HG03159 (cell line): ENCODE measurements at regions not wholly inside any gene's neighbourhood (a gene's known extent, or its start where the extent isn't known, plus 50 kb on each side); places are given as distances from the start of the nearest gene placed in this dataset.
A peak's percentile ranks its signal among the peaks of the same experiment; 100 is the strongest.

Experiments
- ATAC-seq: cut with Tn5 transposase; IDR thresholded peaks from one replicate; pipeline ENCODE4 v1.9.1; 2021; ENCODE audit warnings: mild to moderate bottlenecking, moderate library complexity; ENCODE audit not compliant: unreplicated experiment

DNA sequence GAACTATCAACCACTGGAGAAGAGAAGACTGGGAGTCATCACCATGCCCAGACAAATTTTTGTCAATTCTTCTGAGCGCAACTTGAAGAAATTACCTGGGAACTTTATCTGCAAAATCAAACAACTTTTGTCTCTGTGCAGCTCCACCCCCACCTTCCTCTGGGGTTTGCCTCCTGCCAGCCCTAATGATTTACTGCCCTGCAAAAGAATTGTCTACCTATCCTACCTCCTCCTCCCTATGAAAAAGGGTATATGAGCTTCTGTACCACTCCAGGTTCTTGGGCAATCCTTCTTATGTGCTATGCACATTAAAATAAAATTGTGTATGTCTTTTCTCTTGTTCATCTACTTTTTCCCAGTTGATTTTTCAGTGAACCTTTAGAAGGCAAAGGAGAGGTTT lies 191.9 kb downstream of the URB2 start:
- no peak for ATAC-seq

DNA sequence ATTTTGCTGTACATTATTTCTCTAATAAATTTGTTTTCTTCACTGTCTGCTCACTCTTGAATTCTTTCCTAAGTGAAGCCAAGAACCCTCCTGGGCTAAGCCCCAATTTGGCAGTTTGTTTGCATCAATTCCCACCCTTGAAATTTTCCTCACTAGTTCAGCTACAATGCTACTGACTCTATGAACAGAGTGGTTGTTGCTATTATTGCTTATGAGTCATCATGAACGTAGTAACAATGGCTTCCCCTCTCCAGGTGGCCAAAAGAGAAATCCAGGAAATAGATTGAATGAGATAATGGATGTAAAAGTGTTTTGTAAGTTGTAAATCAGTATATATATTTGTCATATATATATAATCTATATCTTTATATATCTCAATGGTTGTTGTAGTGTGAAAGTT lies 193.0 kb downstream of the URB2 start:
- ATAC-seq, result no peak

DNA sequence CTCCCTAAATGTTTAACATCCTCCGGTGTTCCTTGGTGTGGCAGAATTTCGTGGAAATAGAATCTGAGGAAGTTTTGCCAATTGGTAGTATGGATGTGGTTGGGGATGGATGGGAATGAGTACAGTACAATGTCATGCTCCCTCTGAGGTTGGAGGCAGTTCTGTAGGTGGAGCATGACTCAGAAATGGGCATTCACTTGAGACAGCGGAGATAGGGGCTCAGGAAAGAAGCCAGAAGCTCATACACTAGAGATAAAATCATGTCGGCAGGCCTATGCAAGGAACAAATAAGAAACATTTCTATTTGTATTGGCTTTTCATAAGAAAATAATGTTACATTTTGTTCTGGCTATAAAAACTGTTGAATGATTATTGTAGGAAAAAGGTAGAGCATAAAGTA lies 196.0 kb downstream of the URB2 start:
- ATAC-seq, result no peak

DNA sequence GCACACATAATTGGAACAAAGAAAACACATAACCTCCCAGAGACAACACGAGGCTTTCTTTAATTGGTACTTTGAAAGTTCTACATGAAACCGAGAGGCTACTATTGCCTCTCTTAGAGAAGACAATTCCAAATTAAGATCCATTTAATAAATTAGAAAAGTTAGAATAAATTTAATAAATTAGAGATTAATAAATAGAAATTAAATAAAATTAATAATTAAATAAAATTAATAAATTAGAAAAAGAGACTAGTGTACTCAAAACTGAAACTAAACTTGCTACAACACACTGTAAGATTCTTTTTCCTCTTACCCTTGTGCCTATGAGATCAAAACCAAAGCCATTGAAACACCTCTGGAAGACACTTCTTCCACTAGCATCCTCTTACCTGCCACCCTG lies 199.0 kb downstream of the URB2 start:
- ATAC-seq, result no peak

DNA sequence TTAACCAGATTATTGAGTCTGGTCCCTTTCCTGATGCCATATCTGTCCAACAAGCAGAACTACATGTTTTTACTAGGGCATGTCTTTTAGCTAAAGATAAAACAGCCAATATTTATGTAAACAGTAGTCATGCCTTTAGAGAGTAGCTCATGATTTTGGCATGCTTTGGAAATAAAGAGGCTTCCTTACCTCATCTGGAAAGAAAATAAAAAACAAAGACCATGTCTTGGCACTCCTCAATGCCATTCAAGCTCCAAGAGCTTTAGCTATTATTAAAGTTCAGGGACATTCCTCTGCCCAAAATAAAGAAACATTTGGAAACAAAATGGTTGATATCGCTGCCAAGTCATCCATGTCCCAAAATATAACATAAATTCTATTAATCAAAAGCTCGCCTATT lies 202.4 kb downstream of the URB2 start:
- ATAC-seq, result no peak

DNA sequence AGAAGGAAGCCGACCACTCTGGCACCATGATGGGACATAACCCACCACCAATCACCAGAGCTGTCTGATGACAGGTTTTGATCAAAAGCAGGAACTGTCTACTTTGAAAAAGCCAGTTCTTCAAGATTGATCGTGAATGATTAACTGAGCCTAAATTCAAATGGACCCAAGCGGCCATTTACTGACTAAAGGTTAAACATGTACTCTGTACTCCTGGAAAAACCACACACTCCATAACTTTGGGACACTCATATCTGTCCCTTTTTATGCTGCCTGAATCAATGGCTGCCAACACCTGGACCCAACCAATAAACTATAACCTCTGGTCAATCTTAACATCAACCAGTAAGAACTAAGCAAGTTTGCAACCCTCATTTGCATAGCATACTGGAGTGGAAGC lies 206.6 kb downstream of the URB2 start:
- no peak for ATAC-seq

DNA sequence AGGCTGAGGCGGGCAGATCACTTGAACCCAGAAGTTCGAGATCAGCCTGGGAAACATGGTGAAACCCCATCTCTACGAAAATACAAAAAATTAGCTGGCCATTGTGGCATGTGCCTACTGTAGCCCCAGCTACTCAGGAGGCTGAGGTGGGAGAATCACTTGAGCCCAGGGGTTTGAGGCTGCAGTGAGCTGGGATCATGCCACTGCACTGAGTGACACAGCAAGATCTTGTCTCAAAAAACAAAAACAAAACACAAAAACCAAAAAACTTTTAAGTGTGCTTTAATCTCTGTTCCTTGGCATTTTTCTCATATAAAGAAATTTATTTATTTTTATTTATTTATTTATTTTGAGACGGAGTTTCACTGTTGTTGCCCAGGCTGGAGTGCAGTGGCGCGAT lies 208.2 kb downstream of the URB2 start:
- no peak for ATAC-seq

DNA sequence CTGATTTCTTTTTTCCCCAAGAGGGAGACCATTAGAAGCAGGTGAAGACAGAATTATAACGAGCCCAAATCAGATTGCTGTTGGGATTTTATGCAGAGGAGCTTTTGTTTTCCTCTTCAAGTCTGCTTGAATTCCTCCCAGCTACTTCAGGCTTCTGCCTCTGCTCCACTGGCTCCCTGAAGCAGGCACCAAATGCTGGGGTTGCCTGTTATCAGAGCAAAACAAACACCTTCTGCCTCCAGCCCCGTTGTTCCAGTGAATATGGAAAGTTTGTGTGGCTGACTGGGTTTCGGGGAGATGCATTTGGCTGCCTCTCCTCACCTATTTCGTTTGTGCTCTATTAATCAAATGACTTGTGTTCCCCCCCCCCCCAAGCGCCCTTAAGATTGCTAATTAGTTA lies 209.2 kb downstream of the URB2 start:
- no peak for ATAC-seq

DNA sequence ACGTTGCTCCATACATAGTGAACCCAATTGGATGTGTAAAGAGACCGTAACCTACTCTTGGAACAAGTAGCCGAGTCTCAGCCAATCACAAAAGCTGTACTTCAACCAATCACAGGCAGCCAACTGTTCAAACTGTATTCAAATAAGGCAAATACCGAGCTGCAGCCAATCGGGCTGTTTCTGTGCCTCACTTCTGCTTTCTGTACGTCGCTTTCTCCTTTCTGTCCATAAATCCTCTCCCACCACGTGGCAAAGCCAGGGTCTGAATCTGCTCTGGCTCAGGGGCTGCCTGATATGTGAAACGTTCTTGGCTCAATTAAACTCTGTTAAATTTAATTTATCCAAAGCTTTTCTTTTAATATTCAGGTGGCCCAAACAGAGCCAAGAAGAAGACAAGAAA lies 210.3 kb downstream of the URB2 start:
- ATAC-seq, result no peak

DNA sequence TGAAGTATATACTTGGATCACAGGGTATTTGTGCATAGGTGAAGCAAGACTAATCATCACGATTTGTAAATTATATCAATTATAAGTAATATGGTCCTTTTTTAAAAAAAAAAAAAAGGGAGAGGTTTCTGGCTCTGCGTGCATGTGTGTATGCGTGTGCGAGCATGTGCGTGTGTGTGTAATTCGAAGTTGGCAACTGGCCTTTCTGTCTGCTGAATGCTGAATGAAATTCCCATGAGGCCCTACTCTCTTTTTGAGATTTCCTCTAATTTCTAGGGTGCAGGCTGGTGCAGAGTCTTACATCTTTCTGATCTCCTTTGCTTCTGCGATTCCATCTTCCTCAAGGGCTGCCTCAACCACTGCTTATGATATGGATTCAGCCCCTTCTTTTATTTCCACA lies 212.2 kb downstream of the URB2 start:
- no peak for ATAC-seq

DNA sequence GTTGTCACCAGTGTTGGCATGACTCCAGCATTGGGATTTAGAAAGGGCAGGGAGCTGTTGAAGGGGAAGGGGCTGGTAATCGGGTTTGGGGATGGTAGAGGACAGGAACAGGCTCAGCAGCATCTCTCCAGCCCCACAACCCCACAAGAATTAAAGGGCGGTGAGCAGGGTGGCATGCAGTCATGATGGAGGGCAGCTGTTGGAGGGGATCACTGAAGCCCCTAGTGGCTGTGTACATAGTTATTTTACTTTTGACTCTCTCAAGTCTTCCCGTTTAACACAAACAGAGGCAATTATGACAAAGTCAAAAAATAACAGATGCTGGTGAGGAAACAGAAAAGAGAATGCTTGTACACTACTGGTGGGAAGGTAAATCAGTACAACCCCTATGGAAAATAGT lies 213.8 kb downstream of the URB2 start:
- no peak for ATAC-seq

DNA sequence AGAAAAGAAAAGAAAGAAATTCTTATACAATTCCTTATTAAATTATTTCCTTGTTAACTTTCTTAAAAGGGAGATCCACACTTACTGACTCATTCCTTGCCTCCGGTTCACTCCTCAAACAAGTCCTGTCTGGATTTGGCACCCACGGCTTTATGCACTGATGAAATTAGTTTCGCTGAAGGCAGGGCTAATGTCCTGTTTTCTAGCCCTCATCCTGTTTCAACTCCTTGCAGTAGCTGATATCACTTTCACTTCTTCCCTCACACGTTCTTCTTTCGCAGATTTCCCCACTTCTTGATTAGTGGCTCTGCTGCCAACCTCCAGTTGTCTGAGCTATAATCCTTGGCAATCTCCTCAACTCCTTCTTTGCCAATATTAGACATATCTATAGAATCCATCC lies 215.2 kb downstream of the URB2 start:
- peak; percentile 57 for ATAC-seq

DNA sequence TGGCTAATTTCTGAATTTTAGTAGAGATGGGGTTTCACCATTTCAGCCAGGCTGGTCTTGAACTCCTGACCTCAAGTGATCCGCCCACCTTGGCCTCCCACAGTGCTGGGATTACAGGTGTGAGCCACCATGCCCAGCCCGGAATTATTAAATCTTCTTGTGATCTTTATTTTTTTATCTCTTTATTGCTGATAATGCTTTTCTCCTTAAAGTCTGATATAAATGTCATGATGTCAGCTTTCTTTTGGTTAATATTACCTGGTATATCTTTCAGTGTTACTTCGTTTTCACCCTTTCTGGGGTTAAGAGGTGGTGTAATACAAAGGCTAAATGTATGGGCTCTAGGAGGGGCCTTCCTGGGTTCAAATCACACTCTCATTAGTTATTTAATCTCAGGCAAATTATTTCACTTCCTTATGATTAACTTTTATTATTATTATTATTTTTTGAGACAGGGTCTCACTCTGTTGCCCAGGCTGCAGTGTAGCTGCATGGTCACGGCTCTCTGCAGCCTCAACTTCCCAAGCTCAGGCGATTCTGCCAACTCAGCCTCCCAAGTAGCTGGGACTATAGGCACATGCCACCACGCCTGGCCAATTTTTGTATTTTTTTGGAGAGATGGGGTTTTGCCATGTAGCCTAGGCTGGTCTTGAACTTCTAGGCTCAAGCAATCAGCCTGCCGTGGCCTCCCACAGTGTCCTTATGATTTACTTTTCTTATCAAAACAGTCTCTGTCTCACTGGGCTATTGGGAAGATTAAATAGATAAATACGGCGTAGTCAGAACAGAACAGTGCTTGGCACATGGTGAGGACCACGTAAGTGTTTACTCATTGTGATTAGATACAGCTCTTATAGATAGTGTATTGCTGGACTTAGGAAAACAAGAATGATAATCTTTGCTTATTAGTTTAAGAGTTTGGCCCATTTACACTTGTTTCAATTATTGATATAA lies 216.5 kb downstream of the URB2 start:
- ATAC-seq, result no peak

DNA sequence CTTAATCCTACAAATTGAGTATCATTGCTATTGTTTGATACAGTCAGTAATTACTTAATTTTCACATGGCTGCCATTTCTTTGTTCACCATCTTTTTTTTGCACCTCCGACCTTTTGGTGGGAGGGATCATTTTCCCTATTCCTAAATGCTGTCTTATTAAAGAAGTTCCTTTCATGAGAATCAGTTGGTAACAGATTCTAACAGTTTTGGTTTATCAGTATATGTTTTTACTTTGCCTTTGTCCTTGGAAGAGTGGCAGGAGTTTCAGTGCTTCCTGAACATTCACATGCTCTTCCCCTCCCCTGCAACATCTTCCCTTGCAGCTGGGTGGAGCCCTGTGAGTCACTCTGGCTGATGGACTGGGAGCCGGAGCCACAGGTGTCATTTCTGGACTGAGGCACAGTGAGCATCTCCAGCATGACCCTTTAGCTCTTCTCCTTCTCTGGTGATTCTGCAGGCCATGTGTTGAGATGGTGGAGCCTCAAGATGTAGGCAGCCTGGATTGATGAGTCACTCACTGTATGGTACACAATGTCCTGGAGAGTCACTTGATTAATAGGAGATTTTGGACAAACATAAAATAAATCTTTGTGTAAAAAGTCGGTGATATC lies 217.7 kb downstream of the URB2 start:
- ATAC-seq, result no peak

DNA sequence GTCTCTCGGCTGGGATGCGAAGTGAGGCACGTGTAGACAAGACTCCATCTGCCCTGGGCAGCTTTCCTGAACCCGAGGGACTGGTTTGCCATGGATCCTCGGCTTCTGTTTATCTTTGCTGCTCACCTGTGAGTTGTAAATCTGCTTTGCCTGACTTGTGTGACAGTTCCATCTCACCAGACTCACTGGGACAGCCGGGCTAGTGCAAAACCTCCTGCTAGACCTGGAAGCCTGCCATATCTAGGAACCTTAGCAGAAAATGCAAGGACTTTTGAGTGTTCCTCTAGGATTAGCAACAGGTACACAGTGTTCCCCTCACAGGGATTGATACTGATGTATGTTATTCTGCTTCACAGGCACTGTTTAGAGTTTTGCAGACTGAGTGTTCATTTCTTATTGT lies 218.6 kb downstream of the URB2 start:
- ATAC-seq, result no peak

DNA sequence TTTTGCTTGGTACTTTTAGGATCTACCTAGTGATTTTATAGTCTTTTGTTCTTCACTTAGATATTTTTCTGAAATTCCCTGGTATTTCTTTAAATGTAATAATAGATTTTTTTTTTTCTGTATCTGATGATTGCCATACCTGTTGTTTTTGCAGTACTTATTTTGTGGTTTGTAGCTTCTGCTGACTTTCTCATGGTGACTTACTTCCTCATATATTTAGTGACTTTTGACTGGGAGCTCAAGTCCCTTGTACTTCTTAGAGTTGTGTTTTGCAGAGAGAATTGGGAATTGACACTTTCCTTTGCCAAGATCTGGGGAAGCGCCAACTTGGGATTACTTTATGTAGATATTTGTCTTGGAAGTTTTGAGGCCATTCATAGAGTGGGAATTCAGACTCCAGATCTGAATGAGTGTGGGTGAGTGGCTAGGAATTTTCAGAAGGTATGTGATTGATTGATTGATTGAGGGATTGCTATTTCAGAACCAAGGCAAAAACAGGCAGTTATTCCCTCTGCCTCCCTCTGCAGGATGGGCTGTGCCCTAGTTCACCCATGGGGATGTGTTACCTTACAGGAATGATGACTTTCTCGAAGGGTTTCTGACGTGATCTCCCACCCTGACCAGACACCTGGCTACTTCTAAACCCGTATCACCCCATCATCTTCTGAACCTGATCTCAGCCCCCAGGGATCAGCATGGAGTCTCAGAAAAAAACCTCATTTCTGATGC lies 219.5 kb downstream of the URB2 start:
- ATAC-seq, result no peak

DNA sequence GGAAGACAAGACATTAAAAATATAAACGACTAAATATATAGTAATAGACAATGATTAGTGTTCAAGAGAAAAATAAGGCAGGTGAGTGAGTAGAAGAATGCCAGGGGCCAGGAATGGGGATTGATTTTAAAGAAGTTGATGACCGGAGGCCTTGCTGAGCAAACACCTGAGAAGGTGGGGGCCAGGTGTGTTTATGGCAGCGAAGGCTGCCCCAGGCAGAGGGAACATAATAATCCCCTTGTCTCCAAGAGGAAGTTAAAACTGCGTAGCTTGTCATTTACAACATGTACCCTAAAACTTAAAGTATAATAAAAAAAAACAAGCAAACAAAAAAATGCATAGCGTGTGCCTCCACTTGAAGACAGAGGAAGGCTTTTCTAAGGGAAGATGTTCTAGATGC lies 220.3 kb downstream of the URB2 start:
- no peak for ATAC-seq

DNA sequence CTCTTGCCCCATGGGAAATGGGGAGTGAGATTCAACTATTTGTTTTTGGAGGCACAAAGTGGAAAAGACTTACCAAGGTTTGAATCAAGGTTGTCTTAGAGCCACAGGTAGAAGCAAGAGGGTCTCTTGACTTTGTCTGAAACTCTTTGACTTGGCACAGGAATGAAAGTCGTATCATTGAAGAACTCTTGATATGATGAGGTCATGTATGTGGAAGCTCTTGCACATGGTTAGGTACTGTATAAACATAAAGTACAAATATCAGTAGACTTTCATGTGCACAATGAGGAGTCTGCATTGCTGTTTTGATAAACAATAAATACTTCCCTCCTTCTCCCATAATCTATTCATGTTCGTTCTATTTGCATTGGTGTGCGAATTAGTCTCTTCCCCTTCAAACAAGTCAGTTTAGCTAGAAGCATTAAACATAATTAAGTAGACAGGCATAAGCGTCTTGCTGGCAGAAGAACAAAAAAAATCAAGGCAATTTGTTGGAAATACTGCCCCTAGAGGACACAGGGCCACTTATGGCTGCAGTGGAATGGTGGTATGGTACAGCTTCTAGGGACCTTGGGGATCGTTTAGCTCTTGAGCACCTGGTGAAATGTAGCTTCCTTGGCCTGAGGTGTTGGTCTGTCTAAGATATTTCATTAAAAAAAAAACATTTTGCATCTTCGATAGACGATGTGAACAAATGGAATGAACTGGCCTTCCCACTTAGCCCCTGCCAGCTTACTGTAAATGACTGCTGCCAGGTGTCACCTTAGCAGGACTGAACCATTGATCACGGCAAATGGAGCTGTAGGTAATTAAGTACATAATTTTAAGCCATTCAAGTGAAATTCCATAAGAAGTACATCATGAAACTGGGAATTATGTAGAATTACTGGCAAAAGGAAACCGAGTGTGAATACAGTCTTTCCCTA lies 218.0 kb upstream of the GALNT2 start:
- ATAC-seq, result no peak

DNA sequence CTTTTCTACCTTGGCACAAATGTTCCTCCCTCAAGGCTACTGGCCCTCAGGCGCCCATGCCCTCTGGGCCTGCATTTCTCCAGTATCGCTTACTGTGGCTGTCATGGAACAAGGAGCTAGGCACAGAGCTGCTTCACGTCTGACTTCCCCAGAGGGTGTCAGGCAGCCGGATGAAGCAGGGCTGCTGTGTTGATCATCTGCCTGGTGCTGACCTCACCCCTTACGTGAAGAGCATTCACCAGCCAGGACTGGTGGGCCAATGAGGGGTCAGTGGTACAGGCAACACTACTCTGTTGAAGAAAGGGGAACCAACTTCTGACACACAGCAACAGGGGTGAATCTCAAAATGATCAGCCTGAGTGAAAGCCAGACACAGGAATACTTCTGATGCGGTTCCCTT lies 215.5 kb upstream of the GALNT2 start:
- no peak for ATAC-seq

DNA sequence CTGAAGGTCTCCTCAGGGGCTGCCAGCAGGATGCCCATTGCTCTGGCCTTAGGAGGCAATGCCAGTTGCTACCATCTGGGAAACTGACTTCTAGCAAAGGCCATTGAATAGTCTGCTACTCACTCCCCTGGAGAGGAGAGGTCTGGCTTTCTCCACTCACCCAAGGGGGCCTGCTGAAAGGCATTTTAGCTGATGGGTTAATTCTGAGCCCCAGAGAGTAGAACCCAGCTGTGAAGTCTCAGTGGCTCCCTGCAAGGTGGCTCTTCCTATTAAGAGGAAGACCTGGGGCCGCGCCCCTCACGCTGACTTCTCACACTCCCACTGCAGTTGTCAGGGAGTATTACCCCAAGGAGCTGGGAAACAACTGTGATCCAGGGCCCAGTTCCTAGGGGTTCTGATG lies 213.3 kb upstream of the GALNT2 start:
- no peak for ATAC-seq

DNA sequence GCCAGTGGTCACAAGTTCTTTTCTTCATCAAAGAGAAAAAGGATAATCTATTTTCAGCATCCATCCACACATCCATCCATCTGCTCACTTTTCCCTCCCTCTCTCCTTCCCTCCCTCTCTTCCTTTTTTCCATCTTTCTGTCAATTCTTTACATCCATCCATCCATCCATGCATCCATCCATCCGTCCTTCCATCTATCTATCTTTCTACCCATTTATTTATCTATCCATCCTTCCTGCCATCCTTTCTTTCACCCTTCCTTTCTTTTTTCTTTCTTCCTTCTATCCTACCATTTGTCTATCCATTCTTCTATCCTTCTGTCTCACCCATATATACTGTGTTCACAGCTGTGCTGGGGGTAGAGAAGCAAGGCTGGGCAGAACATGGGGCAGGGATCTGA lies 212.4 kb upstream of the GALNT2 start:
- ATAC-seq, result no peak
